ENCODE measurements at regions not wholly inside any gene's neighbourhood (a gene's known extent, or its start where the extent isn't known, plus 50 kb on each side); places are given as distances from the start of the nearest gene placed in this dataset.
A peak's percentile ranks its signal among the peaks of the same experiment; 100 is the strongest.

- ATAC-seq (peak; percentile 93), DNase-seq (peak; percentile 86)
- H3K4me2 ChIP-seq (ENCODE audit: low read length) = peak overlapping the region; percentile 48
- ChIA-PET CTCF (no interaction called here), POLR2A (ENCODE audit: unreplicated experiment) (no interaction called here)
- no peak overlapping the region for H3K9ac ChIP-seq (ENCODE audit: low read length)
- H2AFZ ChIP-seq (ENCODE audit: low read length) = no peak overlapping the region
- no TSS peak for BruUV-seq (replicated peaks)
- peak overlapping the region; percentile 63 for H3K27ac ChIP-seq (ENCODE audit: low read length)
- H3K9me3 ChIP-seq (ENCODE audit: low read length) = no peaks in the 10 kb centered on the region
- H3K9me2 ChIP-seq (replicated peaks; ENCODE audit: low read length) = no peaks in the 10 kb centered on the region
- peaks cover 23% of the 10 kb centered on the region for H3K4me1 ChIP-seq (ENCODE audit: insufficient read depth, low read length)
- H3K4me3 ChIP-seq (ENCODE audit: low read length) = no peak overlapping the region
- H3K36me3 ChIP-seq (ENCODE audit: low read depth, low read length) = no peaks in the 10 kb centered on the region
- H3K79me2 ChIP-seq (ENCODE audit: low read length) = no peaks in the 10 kb centered on the region
- H3F3A ChIP-seq (ENCODE audit: low read length, unreplicated experiment) = peaks cover 7% of the 10 kb centered on the region
- intact Hi-C loops (cut with micrococcal nuclease) = loop anchor here (2.0 to 5.0 kb wide), 2 partner anchors 49 to 246 kb away; partner anchors contain the start of gene SLC39A10
- H3K27me3 ChIP-seq (ENCODE audit: low read length) = no peaks in the 10 kb centered on the region
- H4K20me1 ChIP-seq (ENCODE audit: low read length) = no peaks in the 10 kb centered on the region
- TF ChIP-seq EZH2 (IDR thresholded peaks at IDR 0.05; ENCODE audit: low read length, unreplicated experiment) = no peak
- TF ChIP-seq EZH2phosphoT487 (IDR thresholded peaks at IDR 0.05; ENCODE audit: borderline replicate concordance, low read length) = no peak
- TF ChIP-seq, protein P1, sequence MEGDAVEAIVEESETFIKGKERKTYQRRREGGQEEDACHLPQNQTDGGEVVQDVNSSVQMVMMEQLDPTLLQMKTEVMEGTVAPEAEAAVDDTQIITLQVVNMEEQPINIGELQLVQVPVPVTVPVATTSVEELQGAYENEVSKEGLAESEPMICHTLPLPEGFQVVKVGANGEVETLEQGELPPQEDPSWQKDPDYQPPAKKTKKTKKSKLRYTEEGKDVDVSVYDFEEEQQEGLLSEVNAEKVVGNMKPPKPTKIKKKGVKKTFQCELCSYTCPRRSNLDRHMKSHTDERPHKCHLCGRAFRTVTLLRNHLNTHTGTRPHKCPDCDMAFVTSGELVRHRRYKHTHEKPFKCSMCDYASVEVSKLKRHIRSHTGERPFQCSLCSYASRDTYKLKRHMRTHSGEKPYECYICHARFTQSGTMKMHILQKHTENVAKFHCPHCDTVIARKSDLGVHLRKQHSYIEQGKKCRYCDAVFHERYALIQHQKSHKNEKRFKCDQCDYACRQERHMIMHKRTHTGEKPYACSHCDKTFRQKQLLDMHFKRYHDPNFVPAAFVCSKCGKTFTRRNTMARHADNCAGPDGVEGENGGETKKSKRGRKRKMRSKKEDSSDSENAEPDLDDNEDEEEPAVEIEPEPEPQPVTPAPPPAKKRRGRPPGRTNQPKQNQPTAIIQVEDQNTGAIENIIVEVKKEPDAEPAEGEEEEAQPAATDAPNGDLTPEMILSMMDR (conservative IDR thresholded peaks at IDR 0.05; ENCODE audit: low read depth, low read length) = no peak
Observed at GRCh38 chr2:195411219-195411687, 245.8 kb upstream of the SLC39A10 start.

DNA sequence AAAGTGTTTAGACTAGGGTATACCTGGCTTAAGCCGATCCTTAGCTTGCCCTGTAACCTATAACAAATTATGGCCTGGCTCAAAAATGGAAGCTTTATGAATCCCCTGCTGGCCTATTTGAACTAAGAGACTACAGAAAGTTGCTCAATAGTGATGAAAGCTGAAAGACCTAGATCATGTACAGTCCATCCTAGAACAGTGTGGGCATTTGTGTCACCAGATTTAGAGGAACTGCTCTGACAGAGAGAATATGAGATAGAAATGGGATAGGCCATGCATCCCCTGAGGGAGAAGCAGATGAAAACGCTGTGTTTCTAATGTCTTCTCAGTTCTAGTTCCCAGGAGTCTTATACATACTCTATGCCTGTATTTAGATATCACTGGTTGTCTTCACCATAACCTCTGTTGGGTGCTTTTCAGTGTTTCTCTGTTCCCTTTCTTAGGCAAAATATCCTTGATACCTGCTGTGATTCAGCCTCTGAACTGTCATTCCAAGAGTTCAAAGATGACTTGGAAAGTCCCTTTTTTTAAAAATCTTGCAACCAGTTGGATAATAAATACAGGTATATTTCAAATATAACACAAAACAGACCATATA, 246.9 kb upstream of the SLC39A10 start:
- Histone ChIP-seq H3K4me3 (ENCODE audit: low read length) (no peak overlapping the region), H4K20me1 (ENCODE audit: low read length) (no peaks in the 10 kb centered on the region), H3K27me3 (ENCODE audit: low read length) (no peaks in the 10 kb centered on the region), H3K9me3 (ENCODE audit: low read length) (no peaks in the 10 kb centered on the region), H3K4me1 (ENCODE audit: insufficient read depth, low read length) (peaks cover 23% of the 10 kb centered on the region), H3K9me2 (replicated peaks; ENCODE audit: low read length) (no peaks in the 10 kb centered on the region), H3K27ac (ENCODE audit: low read length) (no peak overlapping the region), H3K79me2 (ENCODE audit: low read length) (no peaks in the 10 kb centered on the region), H3F3A (ENCODE audit: low read length, unreplicated experiment) (peaks cover 7% of the 10 kb centered on the region), H3K4me2 (ENCODE audit: low read length) (no peak overlapping the region), H3K36me3 (ENCODE audit: low read depth, low read length) (no peaks in the 10 kb centered on the region), H3K9ac (ENCODE audit: low read length) (no peak overlapping the region), H2AFZ (ENCODE audit: low read length) (no peak overlapping the region)
- POLR2A ChIA-PET (ENCODE audit: unreplicated experiment) = no interaction called here
- ATAC-seq (no peak), DNase-seq (no peak)
- no TSS peak for BruUV-seq (replicated peaks)
- TF ChIP-seq EZH2phosphoT487 (IDR thresholded peaks at IDR 0.05; ENCODE audit: borderline replicate concordance, low read length) (no peak), EZH2 (IDR thresholded peaks at IDR 0.05; ENCODE audit: low read length, unreplicated experiment) (no peak)
- TF ChIP-seq, protein P1 (conservative IDR thresholded peaks at IDR 0.05; ENCODE audit: low read depth, low read length) = no peak
- CTCF ChIA-PET = no interaction called here
- intact Hi-C loops (cut with micrococcal nuclease) = loop anchor here (2.0 to 5.0 kb wide), 2 partner anchors 48 to 247 kb away; partner anchors contain the start of gene SLC39A10

DNA sequence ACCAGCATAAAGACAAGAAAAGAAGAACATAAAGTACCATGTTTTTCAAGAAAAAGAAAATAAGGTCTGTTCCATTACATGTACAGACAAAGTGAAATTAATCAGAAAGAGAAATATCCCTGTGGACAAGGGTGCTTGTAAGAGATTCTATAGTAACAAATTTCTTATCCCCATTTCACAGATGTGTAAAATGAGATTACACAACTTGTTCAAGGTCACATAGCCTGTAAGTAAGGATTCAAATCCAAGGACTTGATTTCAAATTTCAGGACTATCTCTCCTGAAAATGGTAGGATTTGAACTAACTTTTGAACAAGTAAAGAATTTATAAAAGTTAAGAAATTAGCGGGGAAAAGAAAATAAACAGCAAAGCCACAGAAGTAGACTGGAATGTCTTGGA, 248.2 kb upstream of the SLC39A10 start:
- intact Hi-C loops (cut with micrococcal nuclease) = no loop called here
- no peak for ATAC-seq
- Histone ChIP-seq H3K4me1 (ENCODE audit: insufficient read depth, low read length) (peaks cover 23% of the 10 kb centered on the region), H3K4me3 (ENCODE audit: low read length) (no peak overlapping the region), H3K27me3 (ENCODE audit: low read length) (no peaks in the 10 kb centered on the region), H3K79me2 (ENCODE audit: low read length) (no peaks in the 10 kb centered on the region), H3K9me2 (replicated peaks; ENCODE audit: low read length) (no peaks in the 10 kb centered on the region), H3F3A (ENCODE audit: low read length, unreplicated experiment) (peaks cover 7% of the 10 kb centered on the region), H3K9me3 (ENCODE audit: low read length) (no peaks in the 10 kb centered on the region), H3K27ac (ENCODE audit: low read length) (no peak overlapping the region), H3K9ac (ENCODE audit: low read length) (no peak overlapping the region), H4K20me1 (ENCODE audit: low read length) (no peaks in the 10 kb centered on the region), H3K4me2 (ENCODE audit: low read length) (no peak overlapping the region), H2AFZ (ENCODE audit: low read length) (no peak overlapping the region), H3K36me3 (ENCODE audit: low read depth, low read length) (no peaks in the 10 kb centered on the region)
- TF ChIP-seq EZH2phosphoT487 (IDR thresholded peaks at IDR 0.05; ENCODE audit: borderline replicate concordance, low read length) (no peak), EZH2 (IDR thresholded peaks at IDR 0.05; ENCODE audit: low read length, unreplicated experiment) (no peak)
- TF ChIP-seq, protein P1 (conservative IDR thresholded peaks at IDR 0.05; ENCODE audit: low read depth, low read length) = no peak
- no TSS peak for BruUV-seq (replicated peaks)
- CTCF ChIA-PET = no interaction called here
- POLR2A ChIA-PET (ENCODE audit: unreplicated experiment) = no interaction called here
- DNase-seq = no peak
